ENCODE measurements at regions not wholly inside any gene's neighbourhood (a gene's known extent, or its start where the extent isn't known, plus 50 kb on each side); places are given as distances from the start of the nearest gene placed in this dataset.

- no peak for DNase-seq (ENCODE audit: low spot score)
- no peak for ATAC-seq (ENCODE audit: low FRiP score)
- TF ChIP-seq CTCF (IDR thresholded peaks at IDR 0.05): no peak
Measured at GRCh38 chr15:31177951-31178350, 76.4 kb upstream of the TRPM1 start.

- no peak for ATAC-seq (ENCODE audit: low FRiP score)
- no peak for TF ChIP-seq CTCF (IDR thresholded peaks at IDR 0.05)
- DNase-seq (ENCODE audit: low spot score): no peak
Measured at GRCh38 chr15:31178705-31179104, 77.2 kb upstream of the TRPM1 start.

- DNase-seq (ENCODE audit: low spot score): no peak
Measured at GRCh38 chr15:31179693-31180092, 78.2 kb upstream of the TRPM1 start.

GRCh38 chr15:31193291-31193690 lies 91.8 kb upstream of the TRPM1 start:
- ATAC-seq (ENCODE audit: low FRiP score) (no peak), DNase-seq (ENCODE audit: low spot score) (no peak)
- TF ChIP-seq CTCF (IDR thresholded peaks at IDR 0.05): no peak

More at GRCh38 chr15:31179693-31180092, 78.2 kb upstream of the TRPM1 start:
- no peak for ATAC-seq (ENCODE audit: low FRiP score)
- TF ChIP-seq CTCF (IDR thresholded peaks at IDR 0.05): no peak

GRCh38 chr15:31195871-31196270 lies 94.3 kb upstream of the TRPM1 start:
- DNase-seq (ENCODE audit: low spot score) (no peak), ATAC-seq (ENCODE audit: low FRiP score) (no peak)
- no peak for TF ChIP-seq CTCF (IDR thresholded peaks at IDR 0.05)

- DNase-seq (ENCODE audit: low spot score) (no peak), ATAC-seq (ENCODE audit: low FRiP score) (no peak)
- TF ChIP-seq CTCF (IDR thresholded peaks at IDR 0.05): no peak
Measured at GRCh38 chr15:31197497-31198414, 96.2 kb upstream of the TRPM1 start.

GRCh38 chr15:31200735-31201151 lies 99.2 kb upstream of the TRPM1 start:
- no peak for DNase-seq (ENCODE audit: low spot score)
- no peak for TF ChIP-seq CTCF (IDR thresholded peaks at IDR 0.05)
- ATAC-seq (ENCODE audit: low FRiP score): no peak
